ENCODE measurements at regions not wholly inside any gene's neighbourhood (a gene's known extent, or its start where the extent isn't known, plus 50 kb on each side); places are given as distances from the start of the nearest gene placed in this dataset.

GRCh38 chr22:34070531-34070930, 150.3 kb upstream of the LARGE1 start (continued):
- TF ChIP-seq ZMAT4 (CRISPR knock-in tag; IDR thresholded peaks at IDR 0.05) (no peak), ZNF423 (CRISPR knock-in tag; IDR thresholded peaks at IDR 0.05) (no peak), ATF1 (CRISPR knock-in tag; IDR thresholded peaks at IDR 0.05) (no peak), ARID4B (CRISPR knock-in tag; IDR thresholded peaks at IDR 0.05; ENCODE audit: borderline replicate concordance) (no peak)

GRCh38 chr22:34072585-34072984, 152.3 kb upstream of the LARGE1 start:
- H3K4me1 Mint-ChIP-seq, result no peaks in the 10 kb centered on the region
- CTCF ChIA-PET, result no interaction called here
- H3K4me3 Mint-ChIP-seq, result no peak overlapping the region
- no peaks in the 10 kb centered on the region for H3K9me3 Mint-ChIP-seq
- H3K27me3 Mint-ChIP-seq (ENCODE audit: low read depth), result no peaks in the 10 kb centered on the region
- TF ChIP-seq MLX (CRISPR knock-in tag; IDR thresholded peaks at IDR 0.05), result no peak
- TF ChIP-seq IRF2 (CRISPR knock-in tag; IDR thresholded peaks at IDR 0.05; ENCODE audit: borderline replicate concordance, low read depth), result no peak
- no peak for TF ChIP-seq ZNF138 (CRISPR knock-in tag; conservative IDR thresholded peaks at IDR 0.05)
- no peak for TF ChIP-seq TEAD1 (CRISPR knock-in tag; IDR thresholded peaks at IDR 0.05)
- no peaks in the 10 kb centered on the region for H3K36me3 Mint-ChIP-seq
- no peak overlapping the region for H3K27ac Mint-ChIP-seq
- DNase-seq (ENCODE audit: low spot score) (no peak), ATAC-seq (no peak)
- POLR2A ChIA-PET, result no interaction called here

- no peak for ATAC-seq
- DNase-seq (ENCODE audit: low spot score), result no peak
- H3K27me3 Mint-ChIP-seq (ENCODE audit: low read depth), result no peaks in the 10 kb centered on the region
- POLR2A ChIA-PET, result no interaction called here
- CTCF ChIA-PET, result no interaction called here
- H3K9me3 Mint-ChIP-seq, result peaks cover 4% of the 10 kb centered on the region
- no peak overlapping the region for H3K27ac Mint-ChIP-seq
- H3K36me3 Mint-ChIP-seq, result no peaks in the 10 kb centered on the region
- H3K4me3 Mint-ChIP-seq, result no peak overlapping the region
- no peaks in the 10 kb centered on the region for H3K4me1 Mint-ChIP-seq
- TF ChIP-seq ESRRA (CRISPR knock-in tag; IDR thresholded peaks at IDR 0.05; ENCODE audit: borderline replicate concordance), result no peak
- no peak for TF ChIP-seq MXD4 (CRISPR knock-in tag; IDR thresholded peaks at IDR 0.05; ENCODE audit: borderline replicate concordance)
Observed at GRCh38 chr22:34080433-34080832, 160.2 kb upstream of the LARGE1 start.

- H3K4me1 Mint-ChIP-seq, result peaks cover 9% of the 10 kb centered on the region
- no peak overlapping the region for H3K27ac Mint-ChIP-seq
- H3K27me3 Mint-ChIP-seq (ENCODE audit: low read depth), result no peaks in the 10 kb centered on the region; the same call in 1 of the 2 replicates
- ATAC-seq, result no peak
- ChIA-PET CTCF (interaction anchor here (1.5 kb wide), 1 partner anchor 9 kb away, joined by 4 read pairs; no protein-coding TSS in a partner anchor), POLR2A (no interaction called here)
- no peak overlapping the region for H3K4me3 Mint-ChIP-seq
- H3K9me3 Mint-ChIP-seq, result peaks cover 20% of the 10 kb centered on the region
- no peaks in the 10 kb centered on the region for H3K36me3 Mint-ChIP-seq
- no peak for DNase-seq (ENCODE audit: low spot score)
- TF ChIP-seq NFE2L1 (CRISPR knock-in tag; IDR thresholded peaks at IDR 0.05) (no peak), AFF4 (CRISPR knock-in tag; IDR thresholded peaks at IDR 0.05; ENCODE audit: borderline replicate concordance) (no peak), CBFB (CRISPR knock-in tag; IDR thresholded peaks at IDR 0.05; ENCODE audit: low read depth) (no peak), ZNF671 (CRISPR knock-in tag; IDR thresholded peaks at IDR 0.05) (no peak), AR (CRISPR knock-in tag; IDR thresholded peaks at IDR 0.05) (no peak), FOXP4 (CRISPR knock-in tag; IDR thresholded peaks at IDR 0.05) (no peak), NR2C2 (CRISPR knock-in tag; IDR thresholded peaks at IDR 0.05) (no peak)
Observed at GRCh38 chr22:34096770-34097169, 176.5 kb upstream of the LARGE1 start.

Data from WTC11 (cell line).